ENCODE measurements at regions not wholly inside any gene's neighbourhood (a gene's known extent, or its start where the extent isn't known, plus 50 kb on each side); places are given as distances from the start of the nearest gene placed in this dataset.

- no peaks in the 10 kb centered on the region for H3K36me3 ChIP-seq (ENCODE audit: control insufficient read depth, insufficient read depth, low read length)
- no peak for TF ChIP-seq CTCF (IDR thresholded peaks at IDR 0.05; ENCODE audit: insufficient read depth, low read length, poor library complexity, severe bottlenecking)
- DNase-seq (ENCODE audit: extremely low read depth, insufficient read length): no peak
- no peak overlapping the region for H3K4me3 ChIP-seq (replicated peaks; ENCODE audit: low read depth, low read length)
- H3K27me3 ChIP-seq (replicated peaks; ENCODE audit: control insufficient read depth, insufficient read depth, low read length): no peaks in the 10 kb centered on the region; the same call in 1 of the 2 replicates
Measured at GRCh38 chr16:86878236-86879080, 300.1 kb downstream of the FOXL1 start.

GRCh38 chr16:86879268-86879667, 300.9 kb downstream of the FOXL1 start:
- DNase-seq (ENCODE audit: extremely low read depth, insufficient read length): no peak
- H3K36me3 ChIP-seq (ENCODE audit: control insufficient read depth, insufficient read depth, low read length): no peaks in the 10 kb centered on the region
- no peak overlapping the region for H3K4me3 ChIP-seq (replicated peaks; ENCODE audit: low read depth, low read length)
- no peaks in the 10 kb centered on the region; the same call in 1 of the 2 replicates for H3K27me3 ChIP-seq (replicated peaks; ENCODE audit: control insufficient read depth, insufficient read depth, low read length)
- no peak for TF ChIP-seq CTCF (IDR thresholded peaks at IDR 0.05; ENCODE audit: insufficient read depth, low read length, poor library complexity, severe bottlenecking)

GRCh38 chr16:86880316-86881117, 302.2 kb downstream of the FOXL1 start:
- no peak for TF ChIP-seq CTCF (IDR thresholded peaks at IDR 0.05; ENCODE audit: insufficient read depth, low read length, poor library complexity, severe bottlenecking)
- Histone ChIP-seq H3K27me3 (replicated peaks; ENCODE audit: control insufficient read depth, insufficient read depth, low read length) (no peaks in the 10 kb centered on the region; the same call in 1 of the 2 replicates), H3K36me3 (ENCODE audit: control insufficient read depth, insufficient read depth, low read length) (no peaks in the 10 kb centered on the region), H3K4me3 (replicated peaks; ENCODE audit: low read depth, low read length) (no peak overlapping the region)
- DNase-seq (ENCODE audit: extremely low read depth, insufficient read length): no peak

- no peak for TF ChIP-seq CTCF (IDR thresholded peaks at IDR 0.05; ENCODE audit: insufficient read depth, low read length, poor library complexity, severe bottlenecking)
- DNase-seq (ENCODE audit: extremely low read depth, insufficient read length): no peak
- H3K4me3 ChIP-seq (replicated peaks; ENCODE audit: low read depth, low read length): no peak overlapping the region
- H3K36me3 ChIP-seq (ENCODE audit: control insufficient read depth, insufficient read depth, low read length): no peaks in the 10 kb centered on the region
- no peaks in the 10 kb centered on the region; the same call in 1 of the 2 replicates for H3K27me3 ChIP-seq (replicated peaks; ENCODE audit: control insufficient read depth, insufficient read depth, low read length)
Measured at GRCh38 chr16:86881118-86881510, 302.8 kb downstream of the FOXL1 start.

- DNase-seq (ENCODE audit: extremely low read depth, insufficient read length): no peak
- H3K27me3 ChIP-seq (replicated peaks; ENCODE audit: control insufficient read depth, insufficient read depth, low read length): no peaks in the 10 kb centered on the region; the same call in 1 of the 2 replicates
- H3K36me3 ChIP-seq (ENCODE audit: control insufficient read depth, insufficient read depth, low read length): no peaks in the 10 kb centered on the region
- no peak for TF ChIP-seq CTCF (IDR thresholded peaks at IDR 0.05; ENCODE audit: insufficient read depth, low read length, poor library complexity, severe bottlenecking)
- H3K4me3 ChIP-seq (replicated peaks; ENCODE audit: low read depth, low read length): no peak overlapping the region
Measured at GRCh38 chr16:86881861-86882273, 303.5 kb downstream of the FOXL1 start.

Data from GM06990 (cell line).